ENCODE measurements at regions not wholly inside any gene's neighbourhood (a gene's known extent, or its start where the extent isn't known, plus 50 kb on each side); places are given as distances from the start of the nearest gene placed in this dataset.

- no peaks in the 10 kb centered on the region for H3K9me3 Mint-ChIP-seq
- no peak overlapping the region for H3K27ac Mint-ChIP-seq
- Histone ChIP-seq H2BK15ac (ENCODE audit: low read depth, low read length) (no peak overlapping the region), H4K20me1 (ENCODE audit: control insufficient read depth, insufficient read depth, insufficient read length) (no peaks in the 10 kb centered on the region), H3K27ac (ENCODE audit: insufficient read length, low read depth, low read length) (no peak overlapping the region), H3K9me3 (ENCODE audit: control insufficient read depth, low read depth, low read length) (no peaks in the 10 kb centered on the region), H3T11ph (ENCODE audit: low read length) (no peak overlapping the region), H2BK120ac (ENCODE audit: low read depth, low read length, poor library complexity, severe bottlenecking) (no peak overlapping the region), H3K14ac (ENCODE audit: insufficient read depth, low read length) (no peak overlapping the region), H2AK5ac (ENCODE audit: insufficient read length, low read length) (no peak overlapping the region), H3K79me1 (ENCODE audit: insufficient read depth, low read depth, low read length, poor library complexity, severe bottlenecking) (no peaks in the 10 kb centered on the region), H3K23me2 (ENCODE audit: insufficient read length, low read depth, low read length, poor library complexity, severe bottlenecking) (no peaks in the 10 kb centered on the region), H3K4ac (ENCODE audit: low read depth, low read length) (no peak overlapping the region), H3K56ac (ENCODE audit: insufficient read length, low read depth, low read length) (no peak overlapping the region), H3K18ac (ENCODE audit: insufficient read length, low read depth, low read length) (no peak overlapping the region), H2BK12ac (ENCODE audit: insufficient read length, low read depth, low read length) (no peak overlapping the region), H3K79me2 (ENCODE audit: insufficient read depth, low read length) (no peaks in the 10 kb centered on the region), H3K9ac (ENCODE audit: extremely low read depth, insufficient read length, low read length) (no peak overlapping the region), H4K5ac (ENCODE audit: insufficient read length, low read depth, low read length) (no peak overlapping the region), H2BK20ac (ENCODE audit: low read depth, low read length, poor library complexity, severe bottlenecking) (no peak overlapping the region), H4K91ac (ENCODE audit: insufficient read length, low read depth, low read length) (no peak overlapping the region), H3K23ac (ENCODE audit: insufficient read length, low read depth, low read length) (no peak overlapping the region), H2AFZ (ENCODE audit: low read length) (no peak overlapping the region), H3K27me3 (ENCODE audit: insufficient read depth, low read length) (no peaks in the 10 kb centered on the region), H3K4me2 (ENCODE audit: insufficient read depth, insufficient read length, low read length) (no peak overlapping the region), H2BK5ac (ENCODE audit: insufficient read length, low read length) (no peak overlapping the region), H4K8ac (replicated peaks; ENCODE audit: insufficient read length, low read depth, low read length) (no peak overlapping the region), H3K4me1 (ENCODE audit: insufficient read depth, low read length) (no peaks in the 10 kb centered on the region; the same call in 1 of the 2 replicates)
- H3K4me1 Mint-ChIP-seq: peaks cover 25 to 32% of the 10 kb centered on the region in 2 experiments
- no peaks in the 10 kb centered on the region for H3K36me3 Mint-ChIP-seq (ENCODE audit: insufficient read depth in 1 of 3, low read depth in 3 of 3)
- H3K4me3 Mint-ChIP-seq: no peak overlapping the region
- TF ChIP-seq CTCF (conservative IDR thresholded peaks at IDR 0.05): no peak
- no peak for DNase-seq
- no CpG with 5 or more reads among the region's 2 CpGs for WGBS (ENCODE audit: extremely low coverage, insufficient read length, low lambda C conversion rate)
- H3K27me3 Mint-ChIP-seq (ENCODE audit: low read depth): no peaks in the 10 kb centered on the region
Measured at GRCh38 chr5:28400076-28400475, 1361.7 kb upstream of the CDH9 start.

All from H9 (cell line).